ENCODE measurements at regions not wholly inside any gene's neighbourhood (a gene's known extent, or its start where the extent isn't known, plus 50 kb on each side); places are given as distances from the start of the nearest gene placed in this dataset.

GRCh38 chr4:108427946-108428485 lies 192.4 kb upstream of the RPL34 start:
- TF ChIP-seq CTCF (IDR thresholded peaks at IDR 0.05 in 8 of 11, conservative IDR thresholded peaks at IDR 0.05 in 3 of 11) (no peak), POLR2A (IDR thresholded peaks at IDR 0.05) (no peak)
